Kidney epithelial cell (primary cell): ENCODE measurements at regions not wholly inside any gene's neighbourhood (a gene's known extent, or its start where the extent isn't known, plus 50 kb on each side); places are given as distances from the start of the nearest gene placed in this dataset.

Experiments used
- DNase-seq: peaks from one replicate; pipeline ENCODE4 v3.0.0-alpha.2; 2010; ENCODE audit warnings: low read depth
- H3K27me3 ChIP-seq: 2 replicates; pipeline ENCODE4 v1.6.0; 2011; ENCODE audit warnings: low read length; ENCODE audit not compliant: control insufficient read depth, insufficient read depth
- H3K36me3 ChIP-seq: 2 replicates; pipeline ENCODE4 v1.5.1; 2011; ENCODE audit warnings: low read length; ENCODE audit not compliant: control insufficient read depth, insufficient read depth
- H3K4me3 ChIP-seq: 2 replicates; pipeline ENCODE4 v1.5.1; 2011; ENCODE audit warnings: low read depth, mild to moderate bottlenecking, control low read depth, low read length
- TF ChIP-seq, protein P1 (sequence below): IDR thresholded peaks from 2 replicates; pipeline ENCODE4 v1.5.1; 2011; ENCODE audit warnings: mild to moderate bottlenecking, moderate library complexity, low read length, control low read depth, inconsistent platforms; ENCODE audit not compliant: insufficient read depth, poor library complexity, severe bottlenecking

- no peak for DNase-seq
- Histone ChIP-seq H3K27me3 (no peaks in the 10 kb centered on the region), H3K4me3 (no peak overlapping the region), H3K36me3 (no peaks in the 10 kb centered on the region)
- TF ChIP-seq, protein P1, sequence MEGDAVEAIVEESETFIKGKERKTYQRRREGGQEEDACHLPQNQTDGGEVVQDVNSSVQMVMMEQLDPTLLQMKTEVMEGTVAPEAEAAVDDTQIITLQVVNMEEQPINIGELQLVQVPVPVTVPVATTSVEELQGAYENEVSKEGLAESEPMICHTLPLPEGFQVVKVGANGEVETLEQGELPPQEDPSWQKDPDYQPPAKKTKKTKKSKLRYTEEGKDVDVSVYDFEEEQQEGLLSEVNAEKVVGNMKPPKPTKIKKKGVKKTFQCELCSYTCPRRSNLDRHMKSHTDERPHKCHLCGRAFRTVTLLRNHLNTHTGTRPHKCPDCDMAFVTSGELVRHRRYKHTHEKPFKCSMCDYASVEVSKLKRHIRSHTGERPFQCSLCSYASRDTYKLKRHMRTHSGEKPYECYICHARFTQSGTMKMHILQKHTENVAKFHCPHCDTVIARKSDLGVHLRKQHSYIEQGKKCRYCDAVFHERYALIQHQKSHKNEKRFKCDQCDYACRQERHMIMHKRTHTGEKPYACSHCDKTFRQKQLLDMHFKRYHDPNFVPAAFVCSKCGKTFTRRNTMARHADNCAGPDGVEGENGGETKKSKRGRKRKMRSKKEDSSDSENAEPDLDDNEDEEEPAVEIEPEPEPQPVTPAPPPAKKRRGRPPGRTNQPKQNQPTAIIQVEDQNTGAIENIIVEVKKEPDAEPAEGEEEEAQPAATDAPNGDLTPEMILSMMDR: no peak
Observed at GRCh38 chr11:104522650-104523049, 358.7 kb upstream of the PDGFD start.

DNA sequence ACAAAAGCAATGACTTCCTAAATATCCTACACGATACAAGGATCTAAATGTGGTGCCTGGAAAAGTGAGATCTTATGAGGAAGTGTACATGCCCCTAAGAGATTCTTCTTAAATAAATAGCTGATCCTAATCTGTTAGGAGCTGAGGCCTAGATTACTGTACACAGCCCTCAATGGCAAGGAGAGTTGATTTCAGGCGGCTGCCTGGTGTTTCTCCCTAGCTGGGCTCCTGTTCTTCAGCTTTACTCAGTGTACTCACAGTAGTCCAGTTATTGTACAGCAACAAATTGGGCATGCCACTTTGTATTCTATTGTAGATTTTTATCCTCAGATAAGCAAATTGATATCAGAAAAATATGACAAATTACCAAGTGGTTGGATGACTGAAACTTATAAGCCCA, 358.2 kb upstream of the PDGFD start:
- Histone ChIP-seq H3K27me3 (no peaks in the 10 kb centered on the region), H3K4me3 (no peak overlapping the region), H3K36me3 (no peaks in the 10 kb centered on the region)
- TF ChIP-seq, protein P1: no peak
- DNase-seq: no peak

DNA sequence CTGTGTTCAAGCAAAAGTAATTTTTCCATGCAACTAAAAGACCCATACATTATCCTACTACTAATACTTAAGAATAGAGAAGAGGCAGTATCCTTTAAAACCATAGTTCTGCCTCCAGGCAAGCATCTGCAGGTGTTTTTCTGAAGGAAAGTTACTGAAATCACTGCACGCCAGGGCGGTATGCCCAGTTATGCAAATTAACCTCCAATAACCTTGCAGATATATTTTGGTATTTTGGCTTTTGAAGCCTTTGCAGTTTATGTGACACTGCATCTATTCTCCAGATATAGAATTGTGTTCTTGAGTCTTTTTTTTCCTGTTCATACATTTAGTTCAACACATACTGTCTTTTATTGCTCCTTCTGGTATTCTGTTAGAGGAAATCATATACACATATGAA, 346.2 kb upstream of the PDGFD start:
- H3K27me3 ChIP-seq: no peaks in the 10 kb centered on the region
- TF ChIP-seq, protein P1: no peak

DNA sequence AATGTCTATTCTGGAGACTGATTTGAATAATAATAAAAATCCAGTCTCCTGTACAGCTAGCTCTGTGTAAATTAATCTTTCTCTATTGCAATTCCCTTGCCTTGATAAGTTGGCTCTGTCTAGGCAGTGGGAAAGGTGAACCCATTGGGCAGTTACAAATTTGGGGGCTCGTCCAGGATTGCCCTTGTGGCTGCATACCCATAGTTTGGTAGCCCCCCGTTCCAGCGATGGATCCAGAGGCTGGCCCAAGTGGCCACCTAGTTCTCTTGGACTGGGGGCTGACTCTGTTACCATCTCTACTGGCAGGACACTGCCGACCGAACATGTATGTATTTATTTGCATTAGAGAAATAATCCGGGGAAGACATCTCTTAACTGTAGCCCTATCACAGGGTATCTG, 326.2 kb upstream of the PDGFD start:
- Histone ChIP-seq H3K4me3 (no peak overlapping the region), H3K27me3 (no peaks in the 10 kb centered on the region), H3K36me3 (no peaks in the 10 kb centered on the region)
- TF ChIP-seq, protein P1: no peak
- no peak for DNase-seq

More for the DNA sequence above, 346.2 kb upstream of the PDGFD start:
- Histone ChIP-seq H3K4me3 (no peak overlapping the region), H3K36me3 (no peaks in the 10 kb centered on the region)
- no peak for DNase-seq

GRCh38 chr11:104488561-104488960, 324.6 kb upstream of the PDGFD start:
- TF ChIP-seq, protein P1: no peak
- Histone ChIP-seq H3K4me3 (no peak overlapping the region), H3K36me3 (no peaks in the 10 kb centered on the region), H3K27me3 (no peaks in the 10 kb centered on the region)
- no peak for DNase-seq

- Histone ChIP-seq H3K36me3 (no peaks in the 10 kb centered on the region), H3K4me3 (no peak overlapping the region), H3K27me3 (no peaks in the 10 kb centered on the region)
- DNase-seq: no peak
- TF ChIP-seq, protein P1: no peak
Observed at GRCh38 chr11:104487046-104487806, 323.3 kb upstream of the PDGFD start.
